HepG2 (cell line): ENCODE measurements at regions not wholly inside any gene's neighbourhood (a gene's known extent, or its start where the extent isn't known, plus 50 kb on each side); places are given as distances from the start of the nearest gene placed in this dataset.

ENCODE experiments used
- CTCF ChIP-seq: sonication (generic); formaldehyde crosslinking; IDR thresholded peaks from 2 replicates; pipeline ENCODE4 v1.5.0; 2020; ENCODE audit warnings: mild to moderate bottlenecking, missing genetic modification reagents, moderate library complexity
- EZH2 ChIP-seq: conservative IDR thresholded peaks from 2 replicates; pipeline ENCODE4 v1.6.1; 2012; ENCODE audit warnings: mild to moderate bottlenecking, low read depth, low read length, moderate library complexity
- MAX ChIP-seq: IDR thresholded peaks from 2 replicates; pipeline ENCODE4 v1.6.1; 2012; ENCODE audit warnings: inconsistent platforms
- MTA3 ChIP-seq: sonication (generic); formaldehyde crosslinking; IDR thresholded peaks from 2 replicates; pipeline ENCODE4 v1.4.0; 2020; ENCODE audit warnings: missing genetic modification reagents
- MXI1 ChIP-seq: IDR thresholded peaks from 3 replicates; pipeline ENCODE4 v1.6.1; 2012; ENCODE audit warnings: low read depth, low read length, inconsistent platforms, borderline replicate concordance
- SPEN ChIP-seq: sonication (generic); formaldehyde crosslinking; IDR thresholded peaks from 2 replicates; pipeline ENCODE4 v1.5.1; 2020; ENCODE audit warnings: low read depth, mild to moderate bottlenecking, missing genetic modification reagents

GRCh38 chr7:67590649-67591048, 594.0 kb downstream of the TYW1 start:
- TF ChIP-seq MAX = no peak
- no peak for TF ChIP-seq MXI1
- TF ChIP-seq CTCF (CRISPR knock-in tag) = no peak
- no peak for TF ChIP-seq SPEN
- TF ChIP-seq EZH2 = no peak
- no peak for TF ChIP-seq MTA3
